Left colon (tissue), 2 donors: ENCODE measurements at regions not wholly inside any gene's neighbourhood (a gene's known extent, or its start where the extent isn't known, plus 50 kb on each side); places are given as distances from the start of the nearest gene placed in this dataset.
"Not testable (repeated sequence)": the region's sequence is repeated elsewhere in the genome, so short reads cannot be mapped to it uniquely, and the experiment has no call there.

Source experiments
- ATAC-seq: fragments of 200-7000 bp; cut with Tn5 transposase; one replicate; pipeline ENCODE4 v1.9.1; 2020; ENCODE audit warnings: mild to moderate bottlenecking, moderate library complexity
- DNase-seq, 2 donors: peaks; one replicate each; pipeline ENCODE4 v3.0.0-alpha.2; 2020
- intact Hi-C, 2 donors: fragments of 100-400 bp; cut with DNase I in 1 of 2; cut with micrococcal nuclease in 1 of 2; formaldehyde crosslinking; loops; one replicate each; pipeline versions ENCODE4 v1.11.2 to v1.14.0; 2022; cut with DNase I, micrococcal nuclease
- donor health status: DM: no; HTN: no; CAD: no.
- donor health status: DM: yes; HTN: yes; CAD: no.

- DNase-seq = no peak
- no peak for ATAC-seq
- intact Hi-C loops = no loop called here
Observed at GRCh38 chr5:12861886-12862654, 957.8 kb upstream of the CTNND2 start.

DNA sequence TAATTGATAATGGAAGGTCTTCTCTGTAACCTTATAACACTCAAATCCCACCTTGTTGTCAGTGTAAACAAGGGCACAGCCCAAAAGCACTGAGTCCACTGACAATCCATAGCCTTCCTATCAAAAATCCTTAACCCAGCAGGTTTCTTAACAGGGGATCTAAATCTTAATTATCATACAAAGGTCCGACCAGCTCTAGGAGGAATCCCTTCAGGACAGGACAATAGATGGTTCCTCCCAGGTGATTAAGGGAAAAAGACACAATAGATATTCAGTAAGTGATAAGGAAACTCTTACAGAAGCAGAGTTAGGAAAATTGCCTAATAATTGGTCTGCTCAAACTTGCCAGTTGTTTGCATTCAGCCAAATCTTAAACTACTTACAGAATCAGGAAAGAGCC is 951.9 kb upstream of the CTNND2 start:
- intact Hi-C loops, ATAC-seq, DNase-seq: not testable (repeated sequence)

DNA sequence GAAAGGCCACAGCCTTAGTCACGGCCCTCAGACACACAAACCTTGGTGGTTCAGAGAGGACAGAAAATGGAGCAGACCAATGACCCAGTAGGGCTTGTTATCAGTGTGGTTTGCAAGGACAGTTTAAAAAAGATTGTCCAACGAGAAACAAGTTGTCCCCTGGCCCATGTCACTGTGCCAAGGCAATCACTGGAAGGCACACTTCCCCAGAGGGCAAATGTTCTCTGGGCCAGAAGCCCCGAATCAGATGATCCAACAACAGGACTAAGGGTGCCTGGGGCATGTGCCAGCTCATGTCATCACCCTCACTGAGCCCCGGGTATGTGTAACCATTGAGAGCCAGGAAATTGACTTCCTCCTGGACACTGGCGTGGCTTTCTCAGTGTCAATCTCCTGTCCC is 950.1 kb upstream of the CTNND2 start:
- ATAC-seq (no peak), DNase-seq (no peak)
- intact Hi-C loops = no loop called here

DNA sequence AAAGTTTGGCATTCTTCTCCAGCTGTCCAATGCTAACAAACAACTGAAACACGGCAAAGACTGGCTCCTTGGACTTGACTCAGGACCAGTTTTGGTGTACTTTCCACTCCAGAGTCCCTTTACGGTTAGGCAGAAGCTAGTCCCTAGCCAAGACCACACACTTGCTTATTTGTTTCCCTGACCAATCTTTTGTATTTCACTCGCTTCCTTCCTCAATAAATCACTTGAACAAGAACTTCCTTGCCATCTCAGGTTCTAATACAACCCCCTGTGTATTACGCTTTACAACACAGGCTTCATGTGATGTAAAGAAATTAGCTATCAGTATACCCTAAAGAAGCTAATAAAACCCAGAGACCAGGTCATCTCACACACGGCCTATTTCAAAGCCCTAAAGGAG is 947.5 kb upstream of the CTNND2 start:
- intact Hi-C loops = no loop called here
- no peak for ATAC-seq
- DNase-seq = no peak

GRCh38 chr5:12848709-12849108 is 944.5 kb upstream of the CTNND2 start:
- DNase-seq (no peak), ATAC-seq (no peak)
- intact Hi-C loops = no loop called here

GRCh38 chr5:12845549-12846159 is 941.4 kb upstream of the CTNND2 start:
- ATAC-seq (no peak), DNase-seq (no peak)
- intact Hi-C loops = no loop called here

GRCh38 chr5:12840972-12841371 is 936.7 kb upstream of the CTNND2 start:
- ATAC-seq (no peak), DNase-seq (no peak)
- intact Hi-C loops = no loop called here

DNA sequence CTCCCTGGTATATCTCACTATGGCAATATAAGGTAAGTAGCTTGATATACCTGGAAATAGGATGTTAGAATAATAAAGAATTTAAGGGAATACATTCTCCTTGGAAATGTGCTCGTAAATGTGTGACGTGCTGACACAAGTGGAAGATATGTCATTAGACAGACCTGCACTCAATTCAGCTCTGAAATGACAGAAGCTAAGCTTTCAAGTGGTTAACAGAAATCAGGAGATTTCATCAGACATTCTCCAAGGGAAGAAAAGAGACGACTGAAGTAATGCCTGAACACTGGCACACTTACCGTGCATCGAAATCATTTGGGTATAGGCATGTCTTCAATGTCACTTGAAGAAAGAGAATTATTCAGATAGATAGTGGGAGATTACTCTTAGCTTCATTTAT is 933.3 kb upstream of the CTNND2 start:
- ATAC-seq (no peak), DNase-seq (no peak)
- intact Hi-C loops = no loop called here

- intact Hi-C loops = no loop called here
- ATAC-seq (no peak), DNase-seq (no peak)
Observed at GRCh38 chr5:12825163-12825562, 920.9 kb upstream of the CTNND2 start.

GRCh38 chr5:12805165-12805698 is 901.0 kb upstream of the CTNND2 start:
- ATAC-seq (no peak), DNase-seq (no peak)
- intact Hi-C loops = no loop called here

DNA sequence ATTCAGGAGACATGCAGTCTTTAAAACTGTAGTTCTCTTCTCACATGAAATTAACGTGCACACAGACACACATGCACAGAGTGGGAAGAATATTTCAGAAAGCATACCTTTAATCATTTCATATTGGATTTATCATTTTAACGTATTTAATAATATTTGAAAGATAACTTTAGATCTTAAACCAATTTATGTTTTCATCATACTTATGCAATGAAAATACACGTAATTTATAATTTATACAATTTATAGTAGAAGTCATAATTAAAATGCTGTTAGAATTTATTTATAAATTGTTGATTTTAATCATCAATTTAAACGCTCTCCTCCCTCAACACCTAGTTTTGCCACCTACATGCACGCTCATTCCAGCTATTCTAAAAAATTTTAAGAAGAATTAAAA is 894.9 kb upstream of the CTNND2 start:
- no peak for ATAC-seq

GRCh38 chr5:12795333-12795663 is 891.1 kb upstream of the CTNND2 start:
- ATAC-seq (no peak), DNase-seq (no peak)
- intact Hi-C loops = no loop called here

More for the DNA sequence above, 894.9 kb upstream of the CTNND2 start:
- DNase-seq = no peak
- intact Hi-C loops = no loop called here

DNA sequence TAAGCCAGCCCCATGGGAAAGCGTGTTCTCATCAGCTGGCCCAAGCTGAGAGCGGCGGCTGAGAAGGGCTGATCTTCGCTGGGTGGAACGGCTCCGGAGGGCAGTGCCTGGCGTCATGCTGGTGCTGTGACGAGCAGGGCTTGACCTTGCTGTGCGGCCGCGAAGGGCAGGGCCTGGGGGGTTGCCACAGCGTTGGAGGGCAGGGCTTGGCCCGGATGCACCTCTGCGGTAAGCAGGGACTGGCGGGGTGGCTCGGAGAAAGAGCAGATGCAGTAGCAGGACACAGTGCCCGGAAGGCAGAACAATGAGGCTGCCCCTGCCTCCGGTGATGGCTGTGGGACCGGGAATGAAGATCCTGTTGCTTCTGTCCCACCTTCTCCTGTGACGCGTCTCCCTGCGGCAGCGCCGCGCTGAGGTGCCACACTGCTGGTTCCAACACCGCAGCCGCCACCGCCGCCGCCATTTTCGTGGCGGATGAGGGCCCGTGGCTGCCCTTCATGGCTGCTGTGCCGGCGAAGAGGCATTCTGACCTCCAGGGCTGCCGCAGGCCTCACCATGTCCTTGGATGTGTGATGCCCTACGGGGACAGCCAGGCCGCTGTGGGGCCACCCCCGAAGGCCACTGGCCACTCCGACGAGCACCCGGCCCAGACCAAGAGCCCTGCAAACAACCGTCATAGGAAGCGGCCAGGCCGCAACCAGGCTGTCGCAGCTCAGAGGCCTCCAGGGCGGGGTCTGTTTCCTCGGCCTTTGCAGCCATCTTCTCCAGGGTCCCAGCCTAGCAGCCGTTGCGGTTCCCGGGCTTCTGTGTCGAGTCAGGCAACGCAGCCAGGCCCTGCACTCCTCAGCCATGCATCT is 890.5 kb upstream of the CTNND2 start:
- DNase-seq = no peak
- ATAC-seq = no peak
- intact Hi-C loops = no loop called here

DNA sequence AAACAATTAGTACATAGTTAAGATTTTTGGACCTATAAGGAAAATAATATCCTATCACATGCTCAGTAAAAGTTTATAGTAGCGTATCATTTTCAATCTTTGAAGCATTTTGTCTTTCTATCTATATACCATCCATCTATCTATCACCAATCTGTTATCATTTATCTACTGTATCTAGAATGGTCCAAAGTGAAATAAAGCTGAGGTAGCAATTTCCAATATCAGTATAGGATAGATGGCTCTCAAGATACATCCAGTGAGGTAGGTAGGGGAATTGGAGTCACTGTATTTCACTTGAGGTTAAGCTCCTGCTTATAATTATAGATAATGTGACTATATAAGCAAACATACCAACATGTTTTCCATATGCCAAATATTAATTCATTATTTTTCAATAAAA is 889.1 kb upstream of the CTNND2 start:
- ATAC-seq = no peak
- intact Hi-C loops = no loop called here

GRCh38 chr5:12780536-12780935 is 876.3 kb upstream of the CTNND2 start:
- no peak for DNase-seq
- intact Hi-C loops = no loop called here
- ATAC-seq = no peak

More for the DNA sequence above, 889.1 kb upstream of the CTNND2 start:
- no peak for DNase-seq

DNA sequence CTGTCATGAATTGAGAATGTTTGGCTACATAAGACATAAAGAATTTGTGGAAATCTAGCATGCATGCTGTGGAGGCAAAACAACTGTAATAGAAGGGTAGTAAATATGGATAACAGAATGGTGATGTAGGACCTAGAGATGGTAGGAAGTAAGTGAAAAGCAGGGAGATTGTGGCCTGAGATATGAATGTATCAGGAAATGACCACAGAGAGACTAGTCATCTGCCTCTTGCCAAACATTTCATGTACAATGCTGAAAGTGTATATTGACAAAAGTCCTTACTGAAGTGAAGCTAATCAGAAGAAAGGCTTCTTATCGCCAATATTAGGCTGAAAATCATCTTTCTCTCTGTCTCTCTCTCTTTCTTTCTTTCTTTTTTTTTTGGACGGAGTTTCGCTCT is 873.1 kb upstream of the CTNND2 start:
- intact Hi-C loops = no loop called here
- DNase-seq (no peak), ATAC-seq (no peak)

DNA sequence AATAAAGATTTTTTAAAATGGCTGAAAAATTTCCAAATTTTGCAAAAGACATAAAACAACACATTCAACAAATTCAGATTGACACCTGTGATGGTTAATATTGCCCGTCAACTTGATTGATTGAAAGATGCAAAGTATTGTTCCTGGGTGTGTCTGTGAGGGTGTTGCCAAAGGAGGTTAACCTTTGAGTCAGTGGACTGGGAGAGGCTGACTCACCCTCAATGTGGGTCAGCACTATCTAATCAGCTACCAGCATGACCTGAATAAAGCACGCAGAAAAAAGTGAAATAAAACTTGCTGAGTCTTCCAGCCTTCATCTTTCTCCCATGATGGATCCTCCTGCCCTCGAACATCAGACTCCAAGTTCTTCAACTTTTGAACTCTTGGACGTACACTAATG is 868.0 kb upstream of the CTNND2 start:
- intact Hi-C loops = no loop called here
- DNase-seq = no peak
- no peak for ATAC-seq

- no peak for DNase-seq
- intact Hi-C loops = no loop called here
- no peak for ATAC-seq
Observed at GRCh38 chr5:12759377-12759776, 855.1 kb upstream of the CTNND2 start.

- intact Hi-C loops = no loop called here
- ATAC-seq = no peak
- no peak for DNase-seq
Observed at GRCh38 chr5:12757035-12757434, 852.8 kb upstream of the CTNND2 start.

DNA sequence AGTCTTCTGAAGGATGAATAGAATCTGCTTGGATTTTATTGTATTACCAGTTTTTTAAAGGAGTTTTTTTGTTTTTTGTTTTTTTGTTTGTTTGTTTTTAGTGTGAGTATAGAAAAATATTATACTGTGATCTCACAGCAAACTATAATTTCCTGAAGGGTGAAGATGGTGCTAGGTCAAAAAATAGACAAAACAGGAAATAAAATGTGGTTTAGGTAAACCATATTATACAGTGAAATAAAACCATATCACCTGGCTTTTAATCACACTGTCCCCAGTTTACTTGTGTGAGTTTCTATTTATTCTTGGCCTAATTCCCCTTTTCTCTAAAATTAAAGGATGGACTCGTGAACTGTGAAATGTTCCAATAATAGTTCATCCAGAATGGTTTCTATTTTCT is 841.3 kb upstream of the CTNND2 start:
- ATAC-seq (no peak), DNase-seq (no peak)
- intact Hi-C loops = no loop called here
